ENCODE measurements at regions not wholly inside any gene's neighbourhood (a gene's known extent, or its start where the extent isn't known, plus 50 kb on each side); places are given as distances from the start of the nearest gene placed in this dataset.

DNA sequence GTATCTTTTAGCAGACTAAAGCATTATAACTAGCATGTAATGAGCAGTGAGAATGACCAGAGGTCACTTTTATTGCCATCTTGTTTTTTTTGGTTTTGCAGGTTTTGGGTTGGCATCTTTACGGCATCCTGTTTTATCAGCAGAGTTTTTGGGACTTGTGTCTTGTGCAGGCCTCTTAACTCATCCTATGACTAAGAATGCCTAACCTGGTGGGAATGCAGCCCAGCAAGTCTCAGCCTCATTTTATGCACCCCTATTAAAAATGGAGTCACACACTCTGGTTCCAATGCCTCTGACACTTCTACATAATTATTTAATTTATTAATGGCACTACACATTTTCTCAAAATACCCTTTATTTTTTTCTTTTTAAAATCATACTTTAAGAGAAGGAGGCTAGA lies 726.5 kb upstream of the RIOK2 start:
- no peaks in the 10 kb centered on the region for H3K27me3 ChIP-seq (ENCODE audit: insufficient read depth in 3 of 3, low read length in 2 of 3)
- ATAC-seq = no peak
- no peaks in the 10 kb centered on the region for H3K4me1 ChIP-seq
- H3K36me3 ChIP-seq (ENCODE audit: insufficient read depth in 1 of 2, low read depth in 1 of 2) = no peaks in the 10 kb centered on the region
- no peak for DNase-seq
- H3K9me3 ChIP-seq = no peaks in the 10 kb centered on the region
- TF ChIP-seq, protein P1, sequence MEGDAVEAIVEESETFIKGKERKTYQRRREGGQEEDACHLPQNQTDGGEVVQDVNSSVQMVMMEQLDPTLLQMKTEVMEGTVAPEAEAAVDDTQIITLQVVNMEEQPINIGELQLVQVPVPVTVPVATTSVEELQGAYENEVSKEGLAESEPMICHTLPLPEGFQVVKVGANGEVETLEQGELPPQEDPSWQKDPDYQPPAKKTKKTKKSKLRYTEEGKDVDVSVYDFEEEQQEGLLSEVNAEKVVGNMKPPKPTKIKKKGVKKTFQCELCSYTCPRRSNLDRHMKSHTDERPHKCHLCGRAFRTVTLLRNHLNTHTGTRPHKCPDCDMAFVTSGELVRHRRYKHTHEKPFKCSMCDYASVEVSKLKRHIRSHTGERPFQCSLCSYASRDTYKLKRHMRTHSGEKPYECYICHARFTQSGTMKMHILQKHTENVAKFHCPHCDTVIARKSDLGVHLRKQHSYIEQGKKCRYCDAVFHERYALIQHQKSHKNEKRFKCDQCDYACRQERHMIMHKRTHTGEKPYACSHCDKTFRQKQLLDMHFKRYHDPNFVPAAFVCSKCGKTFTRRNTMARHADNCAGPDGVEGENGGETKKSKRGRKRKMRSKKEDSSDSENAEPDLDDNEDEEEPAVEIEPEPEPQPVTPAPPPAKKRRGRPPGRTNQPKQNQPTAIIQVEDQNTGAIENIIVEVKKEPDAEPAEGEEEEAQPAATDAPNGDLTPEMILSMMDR (IDR thresholded peaks at IDR 0.05) = no peak
- intact Hi-C loops (cut with DNase I) = no loop called here
- no peak overlapping the region for H3K27ac ChIP-seq
- H3K4me3 ChIP-seq = no peak overlapping the region
- WGBS, 3 donors = 89 to 91% (median 89%) methylated on average over 1 of the region's 1 CpG

- Histone ChIP-seq H3K27ac (no peak overlapping the region), H3K36me3 (ENCODE audit: insufficient read depth in 1 of 2, low read depth in 1 of 2) (no peaks in the 10 kb centered on the region), H3K27me3 (ENCODE audit: insufficient read depth in 3 of 3, low read length in 2 of 3) (no peaks in the 10 kb centered on the region), H3K9me3 (no peaks in the 10 kb centered on the region), H3K4me1 (no peaks in the 10 kb centered on the region), H3K4me3 (no peak overlapping the region)
- TF ChIP-seq, protein P1 (IDR thresholded peaks at IDR 0.05) = no peak
- intact Hi-C loops (cut with DNase I) = no loop called here
- no peak for ATAC-seq
- DNase-seq = no peak
- 81 to 99% (median 91%) methylated on average over 1 of the region's 1 CpG for WGBS, 3 donors
Measured at GRCh38 chr5:97914483-97914882, 731.4 kb upstream of the RIOK2 start.

DNA sequence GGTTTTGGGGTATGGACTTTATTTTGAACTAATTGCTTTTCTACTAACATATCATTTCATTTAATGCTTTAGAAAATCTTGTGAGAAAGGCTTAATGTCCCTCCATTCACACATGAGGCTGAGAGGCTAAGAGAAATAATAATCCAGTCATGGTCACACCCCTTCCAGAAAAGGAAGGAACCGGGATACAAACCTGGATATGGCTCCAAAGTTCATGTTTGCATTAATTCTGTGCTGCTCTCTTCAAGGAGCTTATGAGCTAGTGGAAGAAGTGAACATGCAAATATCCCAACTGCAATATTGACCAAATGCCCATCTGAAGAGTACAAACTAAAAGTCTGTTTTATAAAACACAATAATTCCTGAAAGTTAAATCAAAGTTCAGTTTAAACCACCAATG lies 732.1 kb upstream of the RIOK2 start:
- WGBS, 3 donors = 47 to 74% (median 57%) methylated on average over 1 of the region's 1 CpG
- TF ChIP-seq, protein P1 (IDR thresholded peaks at IDR 0.05) = no peak
- no peak for ATAC-seq

GRCh38 chr5:97918057-97918456 lies 735.0 kb upstream of the RIOK2 start:
- Histone ChIP-seq H3K4me1 (no peaks in the 10 kb centered on the region), H3K27me3 (ENCODE audit: insufficient read depth in 3 of 3, low read length in 2 of 3) (no peaks in the 10 kb centered on the region), H3K27ac (no peak overlapping the region), H3K36me3 (ENCODE audit: insufficient read depth in 1 of 2, low read depth in 1 of 2) (no peaks in the 10 kb centered on the region), H3K9me3 (no peaks in the 10 kb centered on the region), H3K4me3 (no peak overlapping the region)
- no peak for DNase-seq
- TF ChIP-seq, protein P1 (IDR thresholded peaks at IDR 0.05) = no peak
- 88 to 94% (median 91%) methylated on average over 1 of the region's 1 CpG for WGBS, 3 donors
- ATAC-seq = no peak
- intact Hi-C loops (cut with DNase I) = no loop called here

More for the DNA sequence above, 732.1 kb upstream of the RIOK2 start:
- intact Hi-C loops (cut with DNase I) = no loop called here
- no peak for DNase-seq
- Histone ChIP-seq H3K4me3 (no peak overlapping the region), H3K27me3 (ENCODE audit: insufficient read depth in 3 of 3, low read length in 2 of 3) (no peaks in the 10 kb centered on the region), H3K36me3 (ENCODE audit: insufficient read depth in 1 of 2, low read depth in 1 of 2) (no peaks in the 10 kb centered on the region), H3K9me3 (no peaks in the 10 kb centered on the region), H3K27ac (no peak overlapping the region), H3K4me1 (no peaks in the 10 kb centered on the region)

- ATAC-seq (no peak), DNase-seq (no peak)
- H3K27me3 ChIP-seq (ENCODE audit: insufficient read depth in 3 of 3, low read length in 2 of 3) = no peaks in the 10 kb centered on the region
- intact Hi-C loops (cut with DNase I) = no loop called here
- WGBS, 3 donors = 8 to 15% (median 9%) methylated on average over 2 of the region's 2 CpGs
- TF ChIP-seq, protein P1 (IDR thresholded peaks at IDR 0.05) = no peak
- H3K4me3 ChIP-seq = no peak overlapping the region
- H3K4me1 ChIP-seq = no peaks in the 10 kb centered on the region
- no peaks in the 10 kb centered on the region for H3K36me3 ChIP-seq (ENCODE audit: insufficient read depth in 1 of 2, low read depth in 1 of 2)
- H3K27ac ChIP-seq = no peak overlapping the region
- no peaks in the 10 kb centered on the region for H3K9me3 ChIP-seq
Measured at GRCh38 chr5:97918620-97919019, 735.6 kb upstream of the RIOK2 start.
